H1 (cell line): ENCODE measurements at regions not wholly inside any gene's neighbourhood (a gene's known extent, or its start where the extent isn't known, plus 50 kb on each side); places are given as distances from the start of the nearest gene placed in this dataset.

Experiments used
- CTCF ChIA-PET: fragments of 300-600 bp; sonication (Branson Sonifier 250); formaldehyde crosslinking; loops from one replicate; lab custom pipeline; 2021; ENCODE audit not compliant: partially characterized antibody; lab: Charles Lee
- POLR2A ChIA-PET: fragments of 300-600 bp; sonication (Branson Sonifier 250); formaldehyde crosslinking; loops from one replicate; lab custom pipeline; 2021; ENCODE audit warnings: inconsistent platforms; ENCODE audit not compliant: partially characterized antibody; lab: Charles Lee
- DNase-seq, 2 experiments: peaks; one replicate each; pipeline versions ENCODE4 v3.0.0 to v3.0.0-alpha.2; 2010 to 2022; ENCODE audit warnings: low spot score in 2 of 2, low read depth in 1 of 2, mixed read lengths in 1 of 2
- FAIRE-seq: peaks from 2 replicates; lab custom pipeline; 2011; peaks lifted over from hg19 to GRCh38; lab: Jason Lieb, UNC
- H2AFZ ChIP-seq: 2 replicates; pipeline ENCODE4 v1.8.1; 2012; ENCODE audit warnings: low read length, inconsistent platforms
- H2AK5ac ChIP-seq: 2 replicates; pipeline ENCODE4 v1.6.1; 2013; ENCODE audit warnings: low read depth, low read length
- H2BK120ac ChIP-seq: replicated peaks from 2 replicates; pipeline ENCODE3; 2013; ENCODE audit warnings: low read depth, low read length, inconsistent platforms
- H2BK12ac ChIP-seq: 2 replicates; pipeline ENCODE4 v1.6.1; 2013; ENCODE audit warnings: low read depth, low read length
- H2BK15ac ChIP-seq: 2 replicates; pipeline ENCODE4 v1.6.1; 2013; ENCODE audit warnings: low read length
- H2BK20ac ChIP-seq: 2 replicates; pipeline ENCODE4 v1.6.1; 2013; ENCODE audit warnings: low read length
- H2BK5ac ChIP-seq: 2 replicates; pipeline ENCODE4 v1.6.1; 2013; ENCODE audit warnings: low read depth, low read length
- H3K14ac ChIP-seq: 2 replicates; pipeline ENCODE4 v1.6.1; 2013; ENCODE audit warnings: inconsistent platforms; ENCODE audit not compliant: insufficient read length
- H3K18ac ChIP-seq: 2 replicates; pipeline ENCODE4 v1.6.1; 2013; ENCODE audit warnings: low read length; ENCODE audit errors: extremely low read depth
- H3K23ac ChIP-seq: 2 replicates; pipeline ENCODE4 v1.6.1; 2013; ENCODE audit warnings: inconsistent platforms; ENCODE audit not compliant: insufficient read length
- H3K23me2 ChIP-seq: 2 replicates; pipeline ENCODE4 v1.6.1; 2013; ENCODE audit warnings: low read depth, low read length
- H3K27ac ChIP-seq: 2 replicates; pipeline ENCODE4 v1.6.1; 2011; ENCODE audit warnings: low read depth, low read length, inconsistent platforms
- H3K27me3 ChIP-seq, 4 experiments: replicated peaks in 1 of 4; 1 replicate in 1 of 4; 2 replicates in 3 of 4; pipeline versions ENCODE4 v1.6.1 to v1.8.1; 2011 to 2013; ENCODE audit warnings: low read length in 3 of 4, mild to moderate bottlenecking in 3 of 4, inconsistent platforms in 2 of 4, mixed read lengths in 2 of 4, moderate library complexity in 1 of 4; ENCODE audit not compliant: control insufficient read depth in 3 of 4, insufficient read depth in 3 of 4; ENCODE audit errors: extremely low read depth in 1 of 4
- H3K36me3 ChIP-seq, 4 experiments: 2 replicates each; pipeline versions ENCODE4 v1.6.1 to v1.8.1; 2011 to 2013; ENCODE audit warnings: mild to moderate bottlenecking in 4 of 4, low read length in 3 of 4, moderate library complexity in 2 of 4, control low read depth in 1 of 4, inconsistent platforms in 1 of 4; ENCODE audit not compliant: insufficient read depth in 4 of 4, control insufficient read depth in 2 of 4
- H3K4ac ChIP-seq: replicated peaks from 2 replicates; pipeline ENCODE3; 2013; ENCODE audit warnings: low read length, low read depth, mixed read lengths, inconsistent platforms; ENCODE audit not compliant: insufficient read length
- H3K4me1 ChIP-seq, 4 experiments: replicated peaks in 1 of 4; 1 replicate in 1 of 4; 2 replicates in 3 of 4; pipeline versions ENCODE4 v1.6.1 to v1.8.1; 2011 to 2013; ENCODE audit warnings: low read length in 3 of 4, inconsistent platforms in 2 of 4, mixed read lengths in 1 of 4; ENCODE audit not compliant: insufficient read depth in 4 of 4, control insufficient read depth in 3 of 4
- H3K4me2 ChIP-seq, 2 experiments: 2 replicates each; pipeline versions ENCODE4 v1.6.1 to v1.8.1; 2011 to 2013; ENCODE audit warnings: low read depth in 2 of 2, low read length in 2 of 2, control low read depth in 1 of 2, inconsistent platforms in 1 of 2, mild to moderate bottlenecking in 1 of 2; ENCODE audit not compliant: insufficient read depth in 1 of 2
- H3K4me3 ChIP-seq, 4 experiments: fragments of 200-600, 300-600 bp in 1 of 4; sonication (generic), shearing (Covaris generic), sonication (Bioruptor Twin) in 1 of 4; 2 replicates each; pipeline versions ENCODE4 v1.5.1 to v1.8.1; 2011 to 2016; ENCODE audit warnings: low read length in 4 of 4, low read depth in 3 of 4, control low read depth in 2 of 4, inconsistent platforms in 2 of 4, mild to moderate bottlenecking in 2 of 4, mixed read lengths in 1 of 4, moderate library complexity in 1 of 4; ENCODE audit not compliant: insufficient read depth in 2 of 4; ENCODE audit errors: extremely low read depth in 1 of 4
- H3K56ac ChIP-seq: replicated peaks from 2 replicates; pipeline ENCODE3; 2013; ENCODE audit warnings: low read depth, mild to moderate bottlenecking, mixed read lengths, low read length, inconsistent platforms; ENCODE audit not compliant: insufficient read length
- H3K79me1 ChIP-seq: 2 replicates; pipeline ENCODE4 v1.6.1; 2013; ENCODE audit warnings: low read depth, low read length, control low read depth
- H3K79me2 ChIP-seq, 2 experiments: 2 replicates each; pipeline versions ENCODE4 v1.6.1 to v1.8.1; 2012 to 2013; ENCODE audit warnings: low read length in 2 of 2, mild to moderate bottlenecking in 2 of 2, inconsistent platforms in 1 of 2; ENCODE audit not compliant: insufficient read depth in 2 of 2, control insufficient read depth in 1 of 2
- H3K9ac ChIP-seq, 4 experiments: replicated peaks in 1 of 4; 1 replicate in 1 of 4; 2 replicates in 3 of 4; pipeline versions ENCODE4 v1.6.1 to v1.8.1; 2011 to 2013; ENCODE audit warnings: low read depth in 3 of 4, low read length in 3 of 4, control low read depth in 2 of 4, mild to moderate bottlenecking in 2 of 4, moderate library complexity in 2 of 4, inconsistent platforms in 1 of 4; ENCODE audit errors: extremely low read depth in 1 of 4
- H3K9me3 ChIP-seq, 2 experiments: 2 replicates each; pipeline versions ENCODE4 v1.6.1 to v1.8.1; 2012 to 2013; ENCODE audit warnings: mild to moderate bottlenecking in 2 of 2, moderate library complexity in 2 of 2, control low read depth in 1 of 2, inconsistent platforms in 1 of 2, low read depth in 1 of 2, low read length in 1 of 2, mixed read lengths in 1 of 2; ENCODE audit not compliant: insufficient read depth in 2 of 2
- H4K20me1 ChIP-seq, 2 experiments: replicated peaks in 1 of 2; 2 replicates each; pipeline versions ENCODE3 to v1.8.1; 2011 to 2013; ENCODE audit warnings: inconsistent platforms in 2 of 2, low read length in 2 of 2, mild to moderate bottlenecking in 1 of 2; ENCODE audit not compliant: insufficient read depth in 2 of 2, control insufficient read depth in 1 of 2
- H4K5ac ChIP-seq: 2 replicates; pipeline ENCODE4 v1.6.1; 2013; ENCODE audit warnings: low read length, low read depth, mixed read lengths, inconsistent platforms; ENCODE audit not compliant: insufficient read length
- H4K8ac ChIP-seq: 2 replicates; pipeline ENCODE4 v1.8.0; 2013; ENCODE audit warnings: mild to moderate bottlenecking, moderate library complexity, low read length, inconsistent platforms; ENCODE audit not compliant: insufficient read depth; ENCODE audit errors: extremely low read depth
- H4K91ac ChIP-seq: replicated peaks from 2 replicates; pipeline ENCODE3; 2013; ENCODE audit warnings: low read length, mixed read lengths, inconsistent platforms; ENCODE audit not compliant: insufficient read length
- BCL11A ChIP-seq, 2 experiments: IDR thresholded peaks; one replicate each; pipeline ENCODE4 v1.6.1; 2011; ENCODE audit warnings: low read depth in 2 of 2, low read length in 2 of 2, mild to moderate bottlenecking in 2 of 2
- EP300 ChIP-seq, 2 experiments: IDR thresholded peaks; 1 replicate in 1 of 2; 2 replicates in 1 of 2; pipeline ENCODE4 v1.6.1; 2011 to 2012; ENCODE audit warnings: low read depth in 2 of 2, low read length in 2 of 2, mild to moderate bottlenecking in 2 of 2, borderline replicate concordance in 1 of 2, inconsistent platforms in 1 of 2, moderate library complexity in 1 of 2
- JUN ChIP-seq: IDR thresholded peaks from 2 replicates; pipeline ENCODE4 v1.6.1; 2011; ENCODE audit warnings: low read depth, mild to moderate bottlenecking, improper control_type of control experiment, low read length
- RFX5 ChIP-seq: IDR thresholded peaks from 2 replicates; pipeline ENCODE4 v1.6.1; 2011; ENCODE audit warnings: low read depth, low read length, improper control_type of control experiment, borderline replicate concordance
- SIRT6 ChIP-seq: IDR thresholded peaks from one replicate; pipeline ENCODE4 v1.7.1; 2012; ENCODE audit warnings: low read length, inconsistent platforms
- WGBS, 2 experiments: shearing (Covaris generic) in 1 of 2; methylation state at CpG; one replicate each; pipeline versions ENCODE4 v1.1.6 to v1.1.7; 2013 to 2015; ENCODE audit warnings: low lambda C conversion rate in 2 of 2, mixed read lengths in 2 of 2, inconsistent platforms in 1 of 2, low coverage in 1 of 2, missing lambda C conversion rate in 1 of 2; ENCODE audit not compliant: insufficient replicate concordance in 2 of 2, insufficient coverage in 1 of 2, insufficient read length in 1 of 2; ENCODE audit errors: extremely low coverage in 1 of 2, missing lambda C conversion rate in 1 of 2; 5-methylcytosine and 5-hydroxymethylcytosine counted together
- TF ChIP-seq, protein P1 (sequence below): IDR thresholded peaks from 2 replicates; pipeline ENCODE4 v1.6.1; 2012; ENCODE audit warnings: inconsistent platforms

DNA sequence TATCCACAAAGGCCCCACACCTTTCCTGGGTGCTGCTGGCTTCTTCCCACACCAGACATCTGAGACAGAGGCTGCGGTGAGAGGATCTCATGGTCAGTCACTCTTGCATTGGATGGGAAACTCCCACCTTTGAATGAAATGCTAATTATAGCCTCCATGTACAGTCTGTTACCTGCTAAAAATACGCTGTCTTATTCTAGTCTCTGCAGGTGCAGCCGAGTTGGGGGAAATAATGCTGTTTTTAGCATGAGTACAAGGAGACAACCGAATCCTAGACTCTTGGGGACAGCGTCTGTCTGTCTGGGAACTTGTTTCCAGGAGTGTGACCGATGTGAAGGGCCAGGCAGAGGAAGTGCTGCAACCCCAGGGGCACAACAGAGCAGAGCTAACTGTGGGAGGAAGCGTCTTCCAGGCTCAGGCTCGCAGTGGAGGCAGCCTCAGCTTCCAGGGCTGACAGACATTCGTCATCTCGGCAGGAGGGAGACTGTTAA is 286.2 kb downstream of the PREX1 start:
- Histone ChIP-seq H2AK5ac (no peak overlapping the region; the same call in 1 of the 2 replicates), H3K27me3 (no peaks in the 10 kb centered on the region), H3K79me1 (no peaks in the 10 kb centered on the region), H3K56ac (no peak overlapping the region), H4K8ac (no peak overlapping the region), H3K4ac (no peak overlapping the region), H2BK12ac (no peak overlapping the region), H3K4me2 (no peak overlapping the region), H2BK120ac (no peak overlapping the region), H3K18ac (no peak overlapping the region), H3K27ac (no peak overlapping the region), H3K23me2 (no peaks in the 10 kb centered on the region), H3K23ac (no peak overlapping the region), H4K5ac (no peak overlapping the region), H2BK15ac (no peak overlapping the region), H3K4me3 (no peak overlapping the region), H3K9ac (no peak overlapping the region; a peak in 1 of 7 replicates), H3K14ac (no peak overlapping the region), H2BK20ac (no peak overlapping the region), H3K79me2 (no peaks in the 10 kb centered on the region), H3K36me3 (no peaks in the 10 kb centered on the region), H2BK5ac (no peak overlapping the region), H3K4me1 (peaks cover 0 to 16% (median 10%) of the 10 kb centered on the region in 4 experiments; a peak in 4 of 7 replicates), H4K91ac (no peak overlapping the region), H4K20me1 (no peaks in the 10 kb centered on the region), H2AFZ (no peak overlapping the region), H3K9me3 (peaks cover 0 to 5% of the 10 kb centered on the region in 2 experiments; a peak in 1 of 4 replicates)
- no peak for FAIRE-seq
- TF ChIP-seq SIRT6 (no peak), JUN (no peak), BCL11A (IDR thresholded peaks at IDR 0.05; ENCODE audit: low read depth in 2 of 2, low read length in 2 of 2) (no peak), EP300 (IDR thresholded peaks at IDR 0.05; ENCODE audit: borderline replicate concordance in 1 of 2, low read depth in 2 of 2, low read length in 2 of 2) (no peak), RFX5 (no peak)
- TF ChIP-seq, protein P1, sequence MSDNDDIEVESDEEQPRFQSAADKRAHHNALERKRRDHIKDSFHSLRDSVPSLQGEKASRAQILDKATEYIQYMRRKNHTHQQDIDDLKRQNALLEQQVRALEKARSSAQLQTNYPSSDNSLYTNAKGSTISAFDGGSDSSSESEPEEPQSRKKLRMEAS: no peak
- CTCF ChIA-PET: no interaction called here
- WGBS, 2 experiments: 90% methylated on average over 10 of the region's 10 CpGs; no CpG with 5 or more reads in 1 of the 2 experiments
- DNase-seq: no peak
- POLR2A ChIA-PET: no interaction called here
